ENCODE measurements at regions not wholly inside any gene's neighbourhood (a gene's known extent, or its start where the extent isn't known, plus 50 kb on each side); places are given as distances from the start of the nearest gene placed in this dataset.
A peak's percentile ranks its signal among the peaks of the same experiment; 100 is the strongest.

- H3K4me1 ChIP-seq: peaks cover 22% of the 10 kb centered on the region
- DNase-seq (ENCODE audit: low read depth in 1 of 2, low spot score in 1 of 2) (no peak), FAIRE-seq (no peak), ATAC-seq (no peak)
- no peak overlapping the region for H3K4me3 ChIP-seq
- peaks cover 30% of the 10 kb centered on the region for H3K9me3 ChIP-seq
- 95% methylated on average over 2 of the region's 2 CpGs for WGBS (ENCODE audit: missing lambda C conversion rate)
- TF ChIP-seq REST (IDR thresholded peaks at IDR 0.05): no peak
- TF ChIP-seq RNF2 (IDR thresholded peaks at IDR 0.05; ENCODE audit: borderline replicate concordance, low read depth): no peak
- no peak for TF ChIP-seq MAFK (IDR thresholded peaks at IDR 0.05; ENCODE audit: partially characterized antibody)
- TF ChIP-seq ZC3H11A (IDR thresholded peaks at IDR 0.05): no peak
- TF ChIP-seq HOXB5 (CRISPR knock-in tag; IDR thresholded peaks at IDR 0.05): no peak
- no peak for TF ChIP-seq RCOR1 (IDR thresholded peaks at IDR 0.05; ENCODE audit: low read depth, low read length)
- no peak for TF ChIP-seq NPAS2 (CRISPR knock-in tag; IDR thresholded peaks at IDR 0.05; ENCODE audit: borderline replicate concordance)
- no peak for TF ChIP-seq HOXB13 (CRISPR knock-in tag; IDR thresholded peaks at IDR 0.05; ENCODE audit: low read depth)
- no peak for TF ChIP-seq FOSB (CRISPR knock-in tag; IDR thresholded peaks at IDR 0.05)
- no peak for TF ChIP-seq JUN (IDR thresholded peaks at IDR 0.05)
- TF ChIP-seq SREBF2 (IDR thresholded peaks at IDR 0.05): no peak
- no peak for TF ChIP-seq NFE2L2 (conservative IDR thresholded peaks at IDR 0.05; ENCODE audit: low read length)
- TF ChIP-seq ZNF302 (CRISPR knock-in tag; IDR thresholded peaks at IDR 0.05): no peak
- TF ChIP-seq PBX3 (IDR thresholded peaks at IDR 0.05): no peak
- no peak for TF ChIP-seq CBX2 (IDR thresholded peaks at IDR 0.05; ENCODE audit: borderline replicate concordance, low read depth)
- TF ChIP-seq EHMT2 (IDR thresholded peaks at IDR 0.05; ENCODE audit: low read depth): no peak
- no peak for TF ChIP-seq ATOH8 (CRISPR knock-in tag; IDR thresholded peaks at IDR 0.05; ENCODE audit: low read depth)
- no peak for TF ChIP-seq CBX8 (IDR thresholded peaks at IDR 0.05)
- no peak for TF ChIP-seq BCL3 (IDR thresholded peaks at IDR 0.05)
- H3K4me2 ChIP-seq: no peak overlapping the region
- POLR2A ChIA-PET: no interaction called here
- H3K27ac ChIP-seq: no peak overlapping the region
- CTCF ChIA-PET: interaction anchor here (0.6 kb wide), 1 partner anchor 396 kb away, joined by 3 read pairs; no protein-coding TSS in a partner anchor
These were observed 622.8 kb downstream of the PSAT1 start for GRCh38 chr9:78919701-78920100.

- peaks cover 24% of the 10 kb centered on the region for H3K4me1 ChIP-seq
- ChIA-PET CTCF (no interaction called here), POLR2A (no interaction called here)
- TF ChIP-seq CTCF (IDR thresholded peaks at IDR 0.05) (no peak), POLR2A (IDR thresholded peaks at IDR 0.05; ENCODE audit: low read length) (no peak), SREBF2 (IDR thresholded peaks at IDR 0.05) (no peak), RARB (CRISPR knock-in tag; IDR thresholded peaks at IDR 0.05) (no peak)
- H3K4me3 ChIP-seq: no peak overlapping the region
- H3K27ac ChIP-seq: no peak overlapping the region
- FAIRE-seq (no peak), DNase-seq (ENCODE audit: low read depth in 1 of 2, low spot score in 1 of 2) (peak in 1 of 2 experiments; percentile 21), ATAC-seq (no peak)
- WGBS (ENCODE audit: missing lambda C conversion rate): 90% methylated on average over 2 of the region's 2 CpGs
- 0 out of 3 replicates have a peak overlapping the region, but pooled peaks have one; percentile 4 for H3K4me2 ChIP-seq
- H3K9me3 ChIP-seq: peaks cover 22% of the 10 kb centered on the region
These were observed 624.4 kb downstream of the PSAT1 start for GRCh38 chr9:78921341-78921740.
